GM19455 (cell line): ENCODE measurements at regions not wholly inside any gene's neighbourhood (a gene's known extent, or its start where the extent isn't known, plus 50 kb on each side); places are given as distances from the start of the nearest gene placed in this dataset.

Experiments
- ATAC-seq: cut with Tn5 transposase; IDR thresholded peaks from one replicate; pipeline ENCODE4 v1.9.1; 2021; ENCODE audit not compliant: unreplicated experiment

- ATAC-seq: no peak
Measured at GRCh38 chr2:150983314-150983897, 278.3 kb downstream of the RBM43 start.

GRCh38 chr2:150981826-150982225 is 279.8 kb downstream of the RBM43 start:
- no peak for ATAC-seq

- ATAC-seq: no peak
Measured at GRCh38 chr2:150978053-150978452, 283.6 kb downstream of the RBM43 start.

GRCh38 chr2:150977296-150977695 is 284.4 kb downstream of the RBM43 start:
- no peak for ATAC-seq

GRCh38 chr2:150976604-150977003 is 285.1 kb downstream of the RBM43 start:
- no peak for ATAC-seq

- ATAC-seq: no peak
Measured at GRCh38 chr2:150974864-150975263, 286.8 kb downstream of the RBM43 start.

GRCh38 chr2:150974234-150974633 is 287.4 kb downstream of the RBM43 start:
- no peak for ATAC-seq

- ATAC-seq: no peak
Measured at GRCh38 chr2:150971910-150972309, 289.8 kb downstream of the RBM43 start.

- no peak for ATAC-seq
Measured at GRCh38 chr2:150963336-150963735, 298.3 kb downstream of the RBM43 start.

- no peak for ATAC-seq
Measured at GRCh38 chr2:150955231-150955630, 306.4 kb downstream of the RBM43 start.

GRCh38 chr2:150946831-150947230 is 314.8 kb downstream of the RBM43 start:
- no peak for ATAC-seq

GRCh38 chr2:150944315-150944714 is 317.3 kb downstream of the RBM43 start:
- no peak for ATAC-seq

- no peak for ATAC-seq
Measured at GRCh38 chr2:150939087-150939486, 322.6 kb downstream of the RBM43 start.

- ATAC-seq: no peak
Measured at GRCh38 chr2:150938527-150938926, 323.1 kb downstream of the RBM43 start.

- no peak for ATAC-seq
Measured at GRCh38 chr2:150937030-150937429, 324.6 kb downstream of the RBM43 start.

- ATAC-seq: no peak
Measured at GRCh38 chr2:150931451-150931850, 330.2 kb downstream of the RBM43 start.

- ATAC-seq: no peak
Measured at GRCh38 chr2:150925611-150926010, 336.1 kb downstream of the RBM43 start.

- no peak for ATAC-seq
Measured at GRCh38 chr2:150924878-150925277, 336.8 kb downstream of the RBM43 start.

GRCh38 chr2:150919901-150920300 is 341.8 kb downstream of the RBM43 start:
- no peak for ATAC-seq

- ATAC-seq: no peak
Measured at GRCh38 chr2:150917961-150918713, 343.5 kb downstream of the RBM43 start.

GRCh38 chr2:150916467-150917396 is 344.9 kb downstream of the RBM43 start:
- ATAC-seq: no peak
